Trophoblast cell (in vitro differentiated cells and primary cell): ENCODE measurements at regions not wholly inside any gene's neighbourhood (a gene's known extent, or its start where the extent isn't known, plus 50 kb on each side); places are given as distances from the start of the nearest gene placed in this dataset.

Source experiments
- DNase-seq, 2 donors: peaks; one replicate each; pipeline ENCODE4 v3.0.0-alpha.2; 2016
- H2AFZ ChIP-seq: 2 replicates; pipeline ENCODE4 v1.6.1; 2013; ENCODE audit warnings: low read length, moderate library complexity, mild to moderate bottlenecking; ENCODE audit not compliant: insufficient read depth, poor library complexity
- H2AK5ac ChIP-seq: 2 replicates; pipeline ENCODE4 v1.6.1; 2013; ENCODE audit warnings: mild to moderate bottlenecking, low read length
- H2BK120ac ChIP-seq: 2 replicates; pipeline ENCODE4 v1.6.1; 2013; ENCODE audit warnings: low read length, mild to moderate bottlenecking, moderate library complexity; ENCODE audit not compliant: insufficient read depth, poor library complexity
- H2BK12ac ChIP-seq: 2 replicates; pipeline ENCODE4 v1.6.1; 2013; ENCODE audit warnings: mild to moderate bottlenecking, low read length, moderate library complexity
- H2BK5ac ChIP-seq: 2 replicates; pipeline ENCODE4 v1.6.1; 2013; ENCODE audit warnings: low read length, low read depth, moderate library complexity, mild to moderate bottlenecking; ENCODE audit not compliant: poor library complexity
- H3K14ac ChIP-seq: 2 replicates; pipeline ENCODE4 v1.6.1; 2013; ENCODE audit warnings: mild to moderate bottlenecking, low read length
- H3K18ac ChIP-seq: 2 replicates; pipeline ENCODE4 v1.6.1; 2013; ENCODE audit warnings: mild to moderate bottlenecking, low read length
- H3K23ac ChIP-seq: 2 replicates; pipeline ENCODE4 v1.6.1; 2013; ENCODE audit warnings: low read length
- H3K27ac ChIP-seq: 2 replicates; pipeline ENCODE4 v1.5.1; 2013; ENCODE audit warnings: low read depth, mild to moderate bottlenecking, inconsistent platforms, low read length, moderate library complexity
- H3K27me3 ChIP-seq: 2 replicates; pipeline ENCODE4 v1.6.1; 2013; ENCODE audit warnings: inconsistent platforms, mild to moderate bottlenecking, low read length, moderate library complexity; ENCODE audit not compliant: insufficient read depth
- H3K36me3 ChIP-seq, 2 experiments: 1 replicate in 1 of 2; 2 replicates in 1 of 2; pipeline ENCODE4 v1.6.1; 2013; ENCODE audit warnings: low read length in 2 of 2, mild to moderate bottlenecking in 2 of 2, moderate library complexity in 1 of 2; ENCODE audit not compliant: insufficient read depth in 2 of 2, control insufficient read depth in 1 of 2
- H3K4ac ChIP-seq: 2 replicates; pipeline ENCODE4 v1.6.1; 2013; ENCODE audit warnings: low read depth, mild to moderate bottlenecking, low read length, moderate library complexity
- H3K4me1 ChIP-seq, 2 experiments: 1 replicate in 1 of 2; 2 replicates in 1 of 2; pipeline ENCODE4 v1.6.1; 2013; ENCODE audit warnings: low read length in 2 of 2, mild to moderate bottlenecking in 2 of 2, moderate library complexity in 1 of 2; ENCODE audit not compliant: insufficient read depth in 2 of 2, control insufficient read depth in 1 of 2
- H3K4me2 ChIP-seq: 2 replicates; pipeline ENCODE4 v1.6.1; 2013; ENCODE audit warnings: inconsistent platforms, mild to moderate bottlenecking, low read length, moderate library complexity
- H3K4me3 ChIP-seq: 2 replicates; pipeline ENCODE4 v1.5.1; 2013; ENCODE audit warnings: mild to moderate bottlenecking, low read depth, low read length, inconsistent platforms
- H3K79me1 ChIP-seq: one replicate; pipeline ENCODE4 v1.6.1; 2013; ENCODE audit warnings: low read length
- H3K79me2 ChIP-seq: 2 replicates; pipeline ENCODE4 v1.6.1; 2013; ENCODE audit warnings: low read length, mild to moderate bottlenecking; ENCODE audit not compliant: control insufficient read depth, insufficient read depth, poor library complexity
- H3K9ac ChIP-seq: 2 replicates; pipeline ENCODE4 v1.6.1; 2013; ENCODE audit warnings: mild to moderate bottlenecking, low read length
- H3K9me3 ChIP-seq: 2 replicates; pipeline ENCODE4 v1.6.1; 2013; ENCODE audit warnings: low read depth, mild to moderate bottlenecking, control low read depth, inconsistent platforms, low read length; ENCODE audit not compliant: insufficient read depth
- H4K12ac ChIP-seq: 2 replicates; pipeline ENCODE4 v1.6.1; 2013; ENCODE audit warnings: low read depth, mild to moderate bottlenecking, low read length, moderate library complexity
- H4K8ac ChIP-seq: 2 replicates; pipeline ENCODE4 v1.6.1; 2013; ENCODE audit warnings: low read depth, mild to moderate bottlenecking, low read length, moderate library complexity
- H4K91ac ChIP-seq: one replicate; pipeline ENCODE4 v1.6.1; 2013; ENCODE audit warnings: low read depth, mild to moderate bottlenecking, low read length, moderate library complexity
- WGBS: extraction: QIAGEN DNeasy Blood & Tissue Kit; methylation state at CpG from one replicate; pipeline ENCODE4 v1.1.7; 2013; ENCODE audit warnings: missing lambda C conversion rate; ENCODE audit not compliant: insufficient read length, insufficient coverage; ENCODE audit errors: extremely low coverage; 5-methylcytosine and 5-hydroxymethylcytosine counted together

DNA sequence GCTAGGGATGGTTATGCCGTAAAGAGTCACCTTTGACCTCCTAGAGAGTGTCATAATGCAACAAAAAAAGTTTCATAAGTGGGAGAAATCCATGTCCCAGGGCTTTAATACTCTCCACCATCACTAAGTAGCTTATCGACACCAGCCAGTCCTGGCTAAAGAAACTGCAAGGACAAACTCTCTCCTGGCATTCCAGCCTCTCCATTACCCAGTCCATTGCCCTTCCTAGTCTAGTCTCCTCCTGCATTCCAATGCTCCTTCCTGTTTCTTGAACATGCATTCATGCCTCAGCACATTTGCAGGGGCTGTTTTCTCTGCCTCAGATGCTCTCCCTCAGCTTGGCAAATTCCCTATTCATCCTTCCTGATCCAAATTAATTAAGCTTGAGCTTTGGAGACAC, 364.1 kb downstream of the BRINP1 start:
- Histone ChIP-seq H3K79me1 (no peaks in the 10 kb centered on the region), H3K9ac (no peak overlapping the region), H3K36me3 (no peaks in the 10 kb centered on the region), H2BK5ac (no peak overlapping the region), H3K4ac (no peak overlapping the region), H3K18ac (no peak overlapping the region), H3K23ac (no peak overlapping the region), H4K8ac (no peak overlapping the region), H3K4me3 (no peak overlapping the region), H2AFZ (no peak overlapping the region), H3K27me3 (no peaks in the 10 kb centered on the region), H4K91ac (no peak overlapping the region), H2AK5ac (no peak overlapping the region), H3K27ac (no peak overlapping the region), H2BK120ac (no peak overlapping the region), H3K14ac (no peak overlapping the region), H3K79me2 (no peaks in the 10 kb centered on the region), H4K12ac (no peak overlapping the region), H3K4me1 (no peaks in the 10 kb centered on the region), H2BK12ac (no peak overlapping the region), H3K4me2 (no peak overlapping the region), H3K9me3 (no peaks in the 10 kb centered on the region)
- no CpG with 5 or more reads among the region's 2 CpGs for WGBS
- DNase-seq, result no peak

- Histone ChIP-seq H3K36me3 (no peaks in the 10 kb centered on the region), H3K23ac (no peak overlapping the region), H2AFZ (no peak overlapping the region), H3K18ac (no peak overlapping the region), H3K14ac (no peak overlapping the region), H3K79me2 (no peaks in the 10 kb centered on the region), H3K4me2 (no peak overlapping the region), H3K79me1 (no peaks in the 10 kb centered on the region), H3K4me1 (no peaks in the 10 kb centered on the region), H4K8ac (no peak overlapping the region), H4K91ac (no peak overlapping the region), H3K9me3 (no peaks in the 10 kb centered on the region), H2BK120ac (no peak overlapping the region), H2BK12ac (no peak overlapping the region), H3K4me3 (no peak overlapping the region), H2AK5ac (no peak overlapping the region), H4K12ac (no peak overlapping the region), H3K4ac (no peak overlapping the region), H2BK5ac (no peak overlapping the region), H3K9ac (no peak overlapping the region), H3K27ac (no peak overlapping the region), H3K27me3 (no peaks in the 10 kb centered on the region)
- whole genome bisulfite sequencing, result no CpG with 5 or more reads among the region's 4 CpGs
- no peak for DNase-seq
These were observed 360.0 kb downstream of the BRINP1 start for GRCh38 chr9:119009249-119009648.

DNA sequence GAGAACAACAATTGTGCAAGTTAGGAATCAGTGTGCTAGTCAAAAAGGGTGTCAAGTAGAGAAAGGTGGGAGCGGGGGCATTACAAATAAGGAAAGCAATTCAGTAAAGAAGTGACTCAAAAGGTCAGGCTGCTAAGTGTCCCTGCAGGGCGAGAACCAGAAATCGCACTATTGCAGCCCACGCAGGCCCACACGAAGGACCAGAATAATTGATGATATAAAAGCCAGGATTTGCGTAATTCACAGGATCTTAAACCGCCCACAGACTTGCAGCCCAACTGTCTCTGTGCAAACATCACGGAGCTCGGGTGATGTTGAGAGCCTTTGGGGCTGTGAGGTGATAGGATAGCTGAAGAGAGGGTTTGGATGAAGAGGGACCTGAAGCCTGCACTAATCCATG, 349.0 kb downstream of the BRINP1 start:
- Histone ChIP-seq H3K18ac (no peak overlapping the region), H3K9ac (no peak overlapping the region), H3K27me3 (no peaks in the 10 kb centered on the region), H3K4me2 (no peak overlapping the region), H4K12ac (no peak overlapping the region), H2AK5ac (no peak overlapping the region), H3K23ac (no peak overlapping the region), H4K8ac (no peak overlapping the region), H2BK12ac (no peak overlapping the region), H2BK120ac (no peak overlapping the region), H3K79me1 (no peaks in the 10 kb centered on the region), H3K27ac (no peak overlapping the region), H2AFZ (no peak overlapping the region), H4K91ac (no peak overlapping the region), H3K4ac (no peak overlapping the region), H3K14ac (no peak overlapping the region), H3K4me1 (no peaks in the 10 kb centered on the region), H3K9me3 (no peaks in the 10 kb centered on the region), H3K36me3 (no peaks in the 10 kb centered on the region), H3K79me2 (no peaks in the 10 kb centered on the region), H2BK5ac (no peak overlapping the region), H3K4me3 (no peak overlapping the region)
- DNase-seq, result no peak
- no CpG with 5 or more reads among the region's 9 CpGs for WGBS

GRCh38 chr9:119020730-119021333, 348.4 kb downstream of the BRINP1 start:
- H3K9me3 ChIP-seq, result no peaks in the 10 kb centered on the region
- no peak overlapping the region for H4K8ac ChIP-seq
- H3K4me2 ChIP-seq, result no peak overlapping the region
- DNase-seq, result no peak
- H3K14ac ChIP-seq, result no peak overlapping the region
- H3K4me3 ChIP-seq, result no peak overlapping the region
- H3K23ac ChIP-seq, result no peak overlapping the region
- no peak overlapping the region for H2AK5ac ChIP-seq
- H4K91ac ChIP-seq, result no peak overlapping the region
- H2BK120ac ChIP-seq, result no peak overlapping the region
- no peak overlapping the region for H3K9ac ChIP-seq
- no peak overlapping the region for H3K18ac ChIP-seq
- no peaks in the 10 kb centered on the region for H3K36me3 ChIP-seq
- H4K12ac ChIP-seq, result no peak overlapping the region
- no peaks in the 10 kb centered on the region for H3K79me1 ChIP-seq
- no CpG with 5 or more reads among the region's 4 CpGs for WGBS
- no peak overlapping the region for H2BK12ac ChIP-seq
- no peak overlapping the region for H3K4ac ChIP-seq
- no peaks in the 10 kb centered on the region for H3K27me3 ChIP-seq
- no peaks in the 10 kb centered on the region for H3K4me1 ChIP-seq
- no peaks in the 10 kb centered on the region for H3K79me2 ChIP-seq
- H2BK5ac ChIP-seq, result no peak overlapping the region
- H3K27ac ChIP-seq, result no peak overlapping the region
- H2AFZ ChIP-seq, result no peak overlapping the region
